Activated naive CD4-positive, alpha-beta T cell treated with Interleukin-2 at 50 U/mL for 16 hours (primary cell): ENCODE measurements at regions not wholly inside any gene's neighbourhood (a gene's known extent, or its start where the extent isn't known, plus 50 kb on each side); places are given as distances from the start of the nearest gene placed in this dataset.
"Not testable (repeated sequence)": the region's sequence is repeated elsewhere in the genome, so short reads cannot be mapped to it uniquely, and the experiment has no call there.

Experiments
- DNase-seq: peaks from one replicate; pipeline ENCODE4 v3.0.0-alpha.2; 2020

DNA sequence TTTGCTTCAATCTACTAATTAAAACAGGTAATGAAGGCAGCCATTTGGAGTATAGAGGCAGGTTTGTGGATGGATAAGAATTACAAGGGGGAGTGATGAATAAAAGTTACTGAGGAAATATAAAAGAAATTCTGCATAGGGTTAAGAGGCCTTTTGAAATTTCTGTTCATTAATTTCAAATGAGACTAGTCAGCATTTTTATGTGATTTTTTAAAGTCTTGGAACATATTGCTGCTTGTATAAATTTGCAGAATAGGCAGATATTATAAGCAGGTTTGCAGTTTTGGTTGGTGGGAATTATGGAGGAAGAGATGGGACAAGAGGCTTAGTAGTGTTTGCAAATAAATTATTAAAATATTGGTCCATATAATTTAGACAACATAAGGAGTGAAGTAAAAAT lies 750.4 kb upstream of the AGA start:
- no peak for DNase-seq

DNA sequence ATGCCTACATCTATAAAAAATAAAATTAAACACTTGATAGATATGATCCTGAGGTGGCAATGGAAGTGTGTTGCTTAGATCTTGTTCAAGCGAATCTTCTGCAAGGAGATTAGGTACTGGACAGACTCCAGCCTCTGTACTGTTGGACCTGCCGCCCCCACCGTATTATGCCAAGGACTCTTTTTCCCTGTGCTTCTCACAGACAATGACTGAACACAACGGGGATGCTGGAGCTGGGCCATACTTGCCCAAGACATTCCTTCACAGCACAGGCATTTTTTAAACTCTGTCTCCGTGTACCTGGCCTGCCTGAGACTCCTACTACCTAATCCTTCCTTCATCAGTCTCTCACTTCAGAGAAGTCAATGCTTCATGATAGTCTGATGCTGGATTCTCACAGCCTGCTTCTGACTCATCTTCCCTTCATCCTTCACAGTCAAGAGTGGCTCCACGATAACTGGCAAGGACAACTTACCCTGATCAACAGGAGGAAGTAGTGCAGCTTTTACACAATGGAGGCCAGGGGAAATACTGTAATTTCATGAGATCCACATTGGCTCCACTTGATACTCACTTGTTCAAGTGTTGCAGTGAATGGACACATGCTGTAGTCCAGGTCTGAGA lies 754.6 kb upstream of the AGA start:
- no peak for DNase-seq

DNA sequence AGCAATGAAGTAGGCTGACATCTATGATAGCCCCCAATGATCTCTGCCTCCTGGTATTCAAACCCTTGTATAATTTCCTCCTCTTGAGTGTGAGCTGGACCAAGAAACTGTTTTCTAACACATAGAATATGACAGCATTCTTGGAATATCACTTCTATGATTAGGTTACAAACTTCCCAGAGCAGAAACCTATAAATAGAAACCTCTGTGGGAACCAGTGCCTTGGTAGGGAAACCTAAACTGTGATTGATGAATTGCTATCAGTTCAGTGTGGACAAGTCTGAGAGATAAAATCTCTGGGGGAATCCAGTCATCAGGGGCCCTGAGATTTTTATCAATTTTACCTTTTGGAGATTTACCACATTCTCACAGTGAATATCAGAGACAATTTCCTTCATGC lies 756.5 kb upstream of the AGA start:
- DNase-seq: no peak

DNA sequence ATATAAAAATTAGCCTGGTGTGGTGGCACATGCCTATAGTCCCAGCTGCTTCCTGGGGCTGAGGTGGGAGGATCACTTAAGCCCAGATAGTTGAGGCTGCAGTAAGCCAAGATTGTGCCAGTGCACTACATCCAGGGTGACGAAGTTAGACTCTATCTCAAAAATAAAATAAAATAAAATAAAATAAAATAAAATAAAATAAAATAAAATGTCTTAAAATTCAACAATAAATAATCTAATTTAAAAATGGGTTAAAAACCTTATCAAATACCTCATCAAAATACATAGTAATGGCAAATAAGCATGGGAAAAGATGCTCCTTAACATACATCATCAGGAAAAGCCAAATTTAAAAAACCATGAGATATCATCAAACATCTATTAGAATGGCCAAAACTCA lies 760.2 kb upstream of the AGA start:
- no peak for DNase-seq

DNA sequence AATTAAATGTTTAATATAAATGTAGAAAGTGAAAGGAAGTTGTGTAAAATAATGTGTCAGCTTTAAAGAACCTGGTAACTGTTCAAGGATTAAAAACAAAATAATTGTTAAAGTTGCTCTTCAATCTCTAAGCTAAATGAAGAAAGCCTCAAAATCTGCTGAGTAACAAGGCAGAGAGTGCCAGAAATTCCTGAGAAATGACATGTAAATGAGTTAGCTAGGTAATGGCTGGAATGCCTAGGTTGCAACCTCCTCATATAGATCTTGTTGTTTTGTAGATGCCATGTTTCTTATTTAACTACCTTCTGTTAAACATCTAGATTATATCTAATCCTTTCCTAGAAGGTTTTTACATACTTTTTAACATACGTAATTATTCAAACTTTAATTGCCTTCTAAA lies 763.6 kb upstream of the AGA start:
- no peak for DNase-seq

DNA sequence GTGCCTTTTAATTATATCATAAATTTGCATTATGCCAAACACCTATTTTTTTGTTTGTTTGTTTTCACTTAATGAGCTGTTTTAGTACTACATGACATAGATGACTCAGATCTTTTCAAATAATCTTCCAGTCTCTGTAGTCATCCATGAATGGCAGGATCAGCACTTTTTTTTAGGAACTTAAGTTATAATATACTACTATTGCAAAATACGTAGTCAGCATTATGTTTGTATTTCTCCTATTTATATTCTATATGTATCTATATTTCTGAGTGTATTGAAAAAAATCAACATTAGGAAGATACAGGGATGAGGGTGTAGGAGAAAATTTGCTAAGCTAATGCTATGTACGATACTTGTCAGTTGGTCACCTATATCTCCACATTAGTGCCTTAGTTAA lies 773.1 kb upstream of the AGA start:
- no peak for DNase-seq

DNA sequence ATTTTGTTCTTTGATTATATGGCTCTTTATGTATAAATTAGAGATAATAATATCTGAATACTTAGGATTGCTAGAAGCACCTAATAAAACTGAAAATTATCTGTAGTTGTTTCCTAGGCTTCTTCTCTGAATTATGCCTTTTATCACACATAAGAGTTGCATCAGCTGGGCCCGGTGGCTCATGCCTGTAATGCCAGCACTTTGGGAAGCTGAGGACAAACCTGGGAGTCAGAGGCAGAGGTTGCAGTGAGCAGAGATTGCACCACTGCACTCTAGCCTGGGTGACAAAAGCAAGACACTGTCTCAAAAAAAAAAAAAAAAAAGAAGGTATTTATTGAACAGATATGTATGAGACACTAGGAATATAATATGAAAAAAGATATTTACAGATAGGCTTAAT lies 773.5 kb upstream of the AGA start:
- no peak for DNase-seq

DNA sequence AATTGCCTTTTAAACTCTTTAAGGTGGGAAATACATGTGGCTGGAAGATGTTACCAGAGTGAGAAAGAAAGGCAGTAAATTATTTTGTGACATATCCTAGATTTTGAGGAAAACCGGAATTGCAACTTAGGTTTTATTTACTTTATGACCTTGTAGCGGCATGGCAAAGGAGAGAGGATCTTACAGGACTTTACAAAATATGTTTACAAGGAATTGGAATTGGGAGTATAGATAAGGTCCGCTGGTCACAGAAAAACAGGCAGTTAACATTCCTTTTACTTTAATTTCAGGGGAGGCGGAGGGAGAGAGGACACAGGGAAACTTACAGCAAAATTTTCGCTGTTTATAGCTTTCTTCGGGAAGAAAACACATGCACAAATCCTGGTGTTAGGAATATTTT lies 784.2 kb upstream of the AGA start:
- not testable (repeated sequence) for DNase-seq

DNA sequence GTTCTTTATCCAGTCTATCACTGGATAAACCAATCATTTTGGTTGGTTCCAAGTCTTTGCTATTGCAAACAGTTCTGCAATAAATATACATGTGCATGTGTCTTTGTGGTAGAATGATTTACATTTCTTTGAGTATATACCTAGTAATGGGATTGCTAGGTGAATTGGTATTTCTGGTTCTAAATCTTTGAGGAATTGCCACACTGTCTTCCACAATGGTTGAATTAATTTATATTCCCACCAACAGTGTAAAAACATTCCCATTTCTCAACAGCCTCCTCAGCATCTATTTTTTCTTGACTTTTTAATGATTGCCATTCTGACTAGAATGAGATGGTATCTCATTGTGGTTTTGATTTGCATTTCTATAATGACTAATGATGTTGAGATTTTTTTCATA lies 791.7 kb upstream of the AGA start:
- DNase-seq: no peak

DNA sequence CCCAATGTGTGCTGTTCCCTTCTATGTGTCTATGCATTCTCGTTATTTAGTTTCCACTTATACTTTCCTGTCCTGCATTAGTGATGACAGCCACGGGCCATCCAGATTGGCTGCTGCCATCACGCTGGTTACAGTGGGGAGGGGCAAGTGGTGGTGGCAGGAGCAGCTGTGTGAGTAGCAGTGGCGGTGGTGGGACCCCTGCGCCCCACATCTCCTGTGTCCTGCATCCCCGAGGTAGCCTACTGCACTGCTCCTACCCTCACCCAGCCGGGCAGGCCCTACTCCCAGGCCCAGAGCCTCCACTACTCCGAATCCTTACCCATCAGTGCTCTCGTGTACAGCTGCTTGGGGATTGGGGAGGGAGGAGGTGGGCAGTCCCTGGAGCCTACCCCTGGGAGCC lies 798.7 kb upstream of the AGA start:
- no peak for DNase-seq

DNA sequence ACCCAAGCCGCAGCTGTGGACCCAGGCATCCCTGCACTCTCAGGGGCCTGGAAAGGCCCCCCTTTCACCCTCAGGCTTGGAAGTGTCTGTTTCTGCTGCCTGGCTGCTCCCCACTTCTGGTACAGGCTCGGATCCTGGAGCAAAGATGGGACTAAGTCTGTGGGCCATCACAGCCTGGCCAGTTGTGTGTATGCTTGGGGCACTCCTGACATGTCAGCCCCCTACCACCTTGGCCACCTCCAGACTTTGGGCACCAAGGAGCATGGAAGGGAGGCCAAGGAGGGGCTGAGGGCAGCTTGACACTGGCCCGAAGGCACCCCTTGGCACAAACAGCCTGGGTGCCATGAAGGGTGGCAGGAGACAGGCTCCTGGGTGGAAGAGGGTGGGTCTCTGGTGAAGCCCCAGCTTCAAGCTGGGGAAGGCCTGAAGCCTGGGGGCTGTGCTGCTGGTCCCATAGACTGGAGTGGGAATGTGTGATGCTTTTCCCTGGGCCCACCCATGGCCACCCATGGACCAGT lies 799.4 kb upstream of the AGA start:
- no peak for DNase-seq

DNA sequence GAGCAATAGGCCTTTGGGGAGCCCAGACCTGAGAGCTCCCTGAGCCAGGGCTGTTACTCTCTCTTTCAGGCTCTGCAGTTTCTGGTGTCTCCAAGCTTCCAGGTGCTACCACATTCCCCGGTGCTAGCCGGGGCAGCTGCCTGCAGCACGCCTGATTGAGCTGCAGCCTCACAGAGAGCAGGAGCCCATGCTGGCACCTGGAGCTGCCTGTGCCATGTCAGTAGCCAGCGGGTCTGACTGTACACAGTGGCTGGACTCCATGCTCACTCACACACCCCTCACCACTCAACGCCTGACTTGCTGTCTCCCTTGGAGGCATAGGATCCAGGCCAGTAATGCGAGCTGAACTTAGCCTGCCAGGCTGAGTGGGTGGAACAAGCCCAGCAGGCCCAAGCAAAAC lies 800.4 kb upstream of the AGA start:
- DNase-seq: no peak

DNA sequence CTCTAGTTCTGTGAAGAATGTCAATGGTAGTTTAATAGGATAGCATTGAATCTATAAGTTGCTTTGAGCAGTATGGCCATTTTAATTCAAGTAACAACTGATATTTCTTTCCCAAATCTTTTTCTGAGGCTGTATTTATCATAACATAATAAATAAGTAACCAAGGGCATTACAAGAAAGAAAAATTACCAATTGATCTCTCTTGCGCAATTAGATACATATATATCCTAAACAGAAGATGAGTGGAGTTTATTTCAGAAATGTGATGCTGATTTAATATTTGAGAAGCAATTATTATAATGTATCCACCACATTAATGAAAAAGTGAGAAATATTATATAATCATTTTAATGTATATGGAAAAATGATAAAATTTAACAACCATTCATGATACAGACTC lies 802.5 kb upstream of the AGA start:
- DNase-seq: no peak

DNA sequence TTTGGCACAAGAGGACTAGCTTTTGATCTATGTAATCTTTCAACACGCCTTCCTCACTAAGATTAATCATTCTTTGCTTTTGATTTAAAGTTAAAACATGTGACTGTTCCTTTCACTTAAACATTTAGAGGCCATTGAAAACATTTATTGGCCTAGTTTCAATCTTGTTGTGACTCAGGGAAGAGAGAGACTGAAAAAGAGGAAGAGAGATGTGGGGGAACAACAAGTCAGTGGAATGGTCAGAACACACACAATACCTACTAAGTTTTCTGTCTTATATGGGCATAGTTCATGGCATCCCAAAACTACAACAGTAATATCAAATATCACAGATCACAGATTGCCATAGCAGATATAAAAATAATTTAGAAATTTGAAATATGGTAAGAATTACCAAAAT lies 812.9 kb upstream of the AGA start:
- DNase-seq: no peak

DNA sequence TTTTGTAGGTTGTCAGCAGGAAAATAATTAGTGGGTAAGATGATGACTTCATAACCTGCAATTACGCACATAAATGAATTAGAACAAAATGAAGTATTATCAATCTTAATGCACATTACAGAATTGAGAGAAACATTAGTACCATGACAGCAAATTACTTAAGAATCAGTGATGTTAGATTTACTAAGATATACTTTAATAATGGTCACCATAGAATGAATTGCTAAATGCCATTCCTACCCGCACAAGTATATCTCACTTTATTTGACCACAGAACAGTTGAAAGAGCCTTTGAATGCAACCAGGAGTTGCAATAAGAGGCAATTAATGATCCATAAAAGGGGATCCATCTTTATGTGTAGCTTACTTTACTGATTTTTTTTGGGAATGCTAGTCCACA lies 816.4 kb upstream of the AGA start:
- no peak for DNase-seq

DNA sequence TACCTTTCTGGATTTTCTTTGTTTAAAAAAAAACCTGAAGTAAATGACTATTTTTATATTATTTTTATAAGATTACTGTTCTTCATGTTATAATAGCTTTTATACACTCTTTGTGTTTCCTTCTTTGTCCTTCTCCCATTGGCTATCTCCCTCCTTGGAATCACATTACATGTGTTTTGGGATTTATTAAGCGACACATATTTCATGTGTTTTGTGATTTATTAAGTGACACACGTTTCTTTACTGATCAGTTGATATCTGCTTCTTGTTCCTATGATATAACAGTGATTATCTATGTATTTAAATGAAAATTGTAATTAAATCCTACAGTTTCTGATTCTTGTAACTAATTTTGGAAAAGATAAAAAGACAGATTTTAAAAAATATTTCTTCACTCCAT lies 817.3 kb upstream of the AGA start:
- DNase-seq: no peak

DNA sequence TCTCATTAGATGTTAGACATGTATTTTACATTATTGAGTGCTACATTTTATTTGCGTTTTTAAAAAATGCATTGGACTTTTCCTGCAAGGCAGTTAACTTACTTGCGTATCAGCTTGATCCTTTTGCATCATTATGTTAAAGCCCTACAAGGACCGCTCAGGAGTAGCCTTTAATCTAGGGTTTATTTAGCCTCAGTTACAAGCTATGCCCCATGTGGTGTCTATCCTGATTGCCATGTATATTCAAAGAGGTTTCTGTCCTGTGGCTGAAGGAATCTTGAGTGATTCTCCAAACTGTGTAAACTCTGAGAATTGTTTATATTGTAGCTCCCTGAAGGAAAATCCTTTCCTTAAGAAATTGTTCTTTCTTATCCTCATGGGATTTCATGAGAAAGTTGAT lies 821.8 kb upstream of the AGA start:
- no peak for DNase-seq

DNA sequence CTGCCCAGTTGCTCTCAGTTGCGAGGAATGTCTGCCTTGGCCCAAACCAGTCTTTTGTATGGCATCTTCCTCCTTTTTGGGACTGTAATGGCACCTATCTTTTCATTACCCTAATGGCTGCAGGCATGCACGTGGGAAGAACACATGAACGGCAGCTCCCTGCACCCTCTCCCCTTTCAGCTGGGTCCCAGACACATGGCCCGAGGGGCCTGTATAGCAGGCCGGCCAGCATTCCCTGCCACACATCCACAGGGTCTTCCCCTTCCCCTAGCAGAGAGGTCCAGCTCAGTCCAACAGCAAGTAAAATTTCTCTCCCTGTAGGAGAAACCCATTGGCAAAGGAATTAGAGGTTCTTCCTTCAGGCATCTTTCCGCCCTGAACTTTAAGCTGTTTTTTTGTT lies 829.1 kb upstream of the AGA start:
- no peak for DNase-seq

DNA sequence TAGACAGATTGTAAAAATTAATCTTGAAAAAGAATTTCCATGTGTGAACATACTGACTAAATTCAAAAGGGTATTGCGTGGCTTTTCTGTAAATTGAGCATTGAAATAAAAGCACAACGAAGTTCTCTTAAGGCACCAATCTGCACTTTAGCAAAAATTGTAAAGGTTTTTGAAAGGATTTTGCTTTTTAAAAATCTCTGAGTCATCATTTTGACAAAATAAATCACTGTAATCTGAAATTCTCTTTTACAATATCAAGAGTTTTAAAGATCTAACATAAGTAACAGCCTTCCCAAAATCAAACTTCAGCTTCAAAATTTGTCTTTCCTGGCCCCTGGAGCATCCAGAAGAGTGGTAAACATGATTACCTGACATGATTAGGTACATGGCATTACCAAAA lies 830.9 kb upstream of the AGA start:
- DNase-seq: no peak

DNA sequence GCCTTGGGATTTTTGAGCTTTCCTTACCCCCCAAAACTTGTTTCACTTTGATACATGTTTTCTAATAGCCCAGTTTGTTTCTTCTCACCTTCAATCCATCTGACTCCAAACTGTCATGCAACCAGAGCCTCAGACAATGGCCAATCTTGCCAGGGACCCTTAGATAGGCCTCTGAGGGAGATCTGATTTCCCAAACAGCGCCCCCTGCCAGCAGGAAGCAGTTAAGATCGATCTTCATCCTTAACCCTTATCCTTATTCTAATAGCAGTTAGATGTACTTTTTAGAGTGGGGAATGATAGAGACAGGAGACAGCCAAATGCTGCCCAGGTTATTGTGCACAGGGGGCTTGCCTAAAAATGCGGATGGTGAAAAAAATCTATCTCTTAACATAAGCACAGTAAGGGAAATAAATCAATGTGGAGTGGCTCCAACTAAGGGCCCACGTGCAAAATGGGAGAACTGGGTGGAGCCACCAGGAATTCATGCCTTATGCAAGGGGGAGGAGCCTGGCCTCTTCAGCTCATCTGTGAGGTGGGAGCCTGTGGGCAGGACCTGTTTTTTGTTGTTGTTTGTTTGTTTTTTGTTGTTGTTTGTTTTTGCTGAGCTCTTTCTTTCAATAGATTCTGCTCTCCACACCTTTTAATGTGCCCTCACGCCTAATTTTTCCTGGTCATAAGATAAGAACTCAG lies 833.6 kb upstream of the AGA start:
- DNase-seq: no peak

DNA sequence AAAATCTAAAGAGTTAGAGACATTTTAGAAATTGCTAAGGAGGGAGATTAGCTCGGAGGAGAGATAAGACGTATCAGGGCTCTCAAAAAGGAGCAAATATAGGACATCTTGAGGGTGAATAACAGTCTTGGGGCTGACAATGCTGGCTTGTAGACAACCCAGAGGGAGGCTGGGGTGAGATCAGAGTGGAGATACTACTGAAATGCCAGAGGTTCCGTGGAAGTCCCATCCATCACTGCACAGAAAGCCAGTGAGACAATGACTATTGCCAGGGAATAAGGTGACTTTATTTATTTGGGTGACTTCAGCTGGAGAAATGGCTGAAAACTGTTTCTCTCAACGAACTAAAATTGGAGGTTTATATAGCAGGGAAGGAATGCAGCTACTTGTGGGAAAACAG lies 838.1 kb upstream of the AGA start:
- no peak for DNase-seq

DNA sequence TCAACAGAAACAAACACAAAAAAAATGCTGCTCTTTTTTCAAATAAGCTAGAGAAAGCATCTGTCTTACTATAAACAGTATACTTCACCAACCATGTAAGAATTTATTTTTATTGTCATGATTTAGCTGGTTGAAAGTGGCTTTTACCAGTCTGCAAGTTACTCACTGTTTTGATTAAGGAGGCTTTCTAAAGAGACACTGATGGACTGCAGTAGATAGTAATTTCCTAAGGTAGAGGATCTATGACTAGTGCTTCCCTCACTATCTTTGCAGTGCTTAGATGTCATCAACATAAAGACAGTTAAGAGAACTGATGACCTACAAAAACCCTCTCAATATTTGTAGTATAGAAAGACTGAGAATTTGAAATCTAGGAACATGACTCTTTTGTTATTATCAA lies 846.2 kb upstream of the AGA start:
- no peak for DNase-seq

DNA sequence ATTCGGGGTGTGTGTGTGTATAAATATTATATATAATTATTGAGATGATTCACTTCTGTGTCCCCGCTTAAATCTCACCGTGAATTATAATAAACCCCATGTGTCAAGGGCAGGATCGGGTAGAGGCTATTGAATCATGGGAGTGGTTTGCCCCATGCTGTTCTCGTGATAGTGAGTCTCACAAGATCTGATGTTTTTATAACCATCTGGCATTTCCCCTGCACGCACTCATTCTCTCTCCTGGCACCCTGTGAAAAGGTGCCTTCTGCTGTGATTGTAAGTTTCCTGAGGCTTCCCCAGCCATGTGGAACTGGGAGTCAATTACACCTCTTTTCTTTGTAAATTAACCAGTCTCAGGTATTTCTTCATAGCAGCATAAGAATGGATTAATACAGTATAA lies 851.4 kb upstream of the AGA start:
- no peak for DNase-seq

DNA sequence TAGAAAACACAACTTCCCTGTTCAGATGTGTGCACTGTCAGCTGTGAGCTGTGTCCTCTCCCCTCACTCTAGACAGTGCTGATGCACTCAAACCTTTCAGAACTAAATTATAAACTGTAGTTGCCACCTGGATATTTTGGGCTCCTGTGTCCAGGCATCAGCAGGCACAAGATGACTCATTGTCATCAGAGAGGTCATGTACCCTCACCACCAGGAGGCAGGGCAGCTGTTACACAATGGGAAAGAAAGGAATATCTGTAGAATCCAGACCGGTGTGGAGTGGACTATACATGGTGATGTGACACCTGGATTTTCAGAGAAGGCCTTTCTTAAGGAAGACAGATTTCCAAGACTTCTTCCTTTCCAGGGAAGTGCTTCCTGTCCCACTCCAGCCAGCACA lies 854.4 kb upstream of the AGA start:
- no peak for DNase-seq

DNA sequence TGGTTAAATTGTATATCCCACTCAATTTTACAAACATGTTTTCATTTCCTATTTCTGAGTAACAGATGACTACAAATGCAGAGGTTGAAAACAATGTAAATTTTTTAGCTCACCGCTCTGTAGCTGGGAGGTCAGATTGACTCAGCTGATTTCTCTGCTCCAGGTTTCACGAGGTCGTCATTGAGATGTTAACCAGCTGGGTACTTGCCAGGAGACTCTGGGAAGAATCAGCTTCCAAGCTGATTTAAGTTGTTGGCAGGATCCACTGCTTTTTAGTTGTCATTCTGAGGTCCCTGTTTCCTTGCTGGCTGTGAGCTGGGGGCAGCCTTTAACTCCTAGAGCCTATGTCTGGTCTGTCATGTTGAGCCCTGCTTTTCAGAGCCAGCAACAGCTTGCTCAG lies 864.3 kb upstream of the AGA start:
- no peak for DNase-seq
